GM12878 (cell line): ENCODE measurements at regions not wholly inside any gene's neighbourhood (a gene's known extent, or its start where the extent isn't known, plus 50 kb on each side); places are given as distances from the start of the nearest gene placed in this dataset.

Experiments used
- ATAC-seq: fragments of 200-7000 bp; cut with Tn5 transposase; 3 replicates; pipeline ENCODE4 v1.9.1; 2020; ENCODE audit warnings: mild to moderate bottlenecking, moderate library complexity
- BruUV-seq: library from RNA; stranded (reverse); fragments of 400-500 nt; replicated peaks from 2 replicates; lab custom pipeline; 2021; lab: Mats Ljungman, UMichigan
- CTCF ChIA-PET: fragments of 300-600 bp; sonication (Branson Sonifier 250); formaldehyde crosslinking; extraction: SDS; loops from one replicate; lab custom pipeline; 2021; ENCODE audit warnings: inconsistent platforms; lab: Yijun Ruan, JAX
- POLR2A ChIA-PET: fragments of 350-600 bp; formaldehyde crosslinking; extraction: SDS; loops from one replicate; lab custom pipeline; 2021; ENCODE audit warnings: inconsistent platforms; lab: Charles Lee
- RAD21 ChIA-PET: fragments of 300-600 bp; sonication (Branson Sonifier 250); formaldehyde crosslinking; loops from one replicate; lab custom pipeline; 2023; ENCODE audit warnings: antibody characterized with exemption; ENCODE audit not compliant: unreplicated experiment; lab: Charles Lee
- SMC1A ChIA-PET: fragments of 300-600 bp; sonication (Branson Sonifier 250); formaldehyde crosslinking; loops from one replicate; lab custom pipeline; 2023; ENCODE audit not compliant: unreplicated experiment, uncharacterized antibody; lab: Charles Lee
- DNase-seq: peaks from one replicate; pipeline ENCODE4 v3.0.0-alpha.2; 2011; ENCODE audit warnings: low read depth, low spot score
- FAIRE-seq: peaks from 3 replicates; lab custom pipeline; 2011; peaks lifted over from hg19 to GRCh38; lab: Jason Lieb, UNC
- H2AFZ ChIP-seq: 2 replicates; pipeline ENCODE4 v1.6.0; 2011; ENCODE audit warnings: low read depth, low read length, control low read depth; ENCODE audit not compliant: control insufficient read depth
- H3K27ac ChIP-seq: 2 replicates; pipeline ENCODE4 v1.5.1; 2011; ENCODE audit warnings: control low read depth; ENCODE audit not compliant: control insufficient read depth, insufficient read depth
- H3K27me3 ChIP-seq, 2 experiments: replicated peaks in 1 of 2; 2 replicates each; pipeline versions ENCODE4 v1.6.0 to v1.6.1; 2011; ENCODE audit warnings: low read length in 1 of 2; ENCODE audit not compliant: control insufficient read depth in 2 of 2, insufficient read depth in 2 of 2
- H3K36me3 ChIP-seq, 2 experiments: 2 replicates each; pipeline ENCODE4 v1.5.1; 2011; ENCODE audit warnings: low read length in 1 of 2; ENCODE audit not compliant: control insufficient read depth in 2 of 2, insufficient read depth in 2 of 2
- H3K4me1 ChIP-seq: 2 replicates; pipeline ENCODE4 v1.6.1; 2011; ENCODE audit warnings: mild to moderate bottlenecking, low read length, moderate library complexity, mixed read lengths; ENCODE audit not compliant: control insufficient read depth, insufficient read depth
- H3K4me2 ChIP-seq: 2 replicates; pipeline ENCODE4 v1.6.0; 2011; ENCODE audit warnings: control low read depth; ENCODE audit not compliant: control insufficient read depth, insufficient read depth
- H3K4me3 ChIP-seq: fragments of 200-600 bp; sonication (generic); 2 replicates; pipeline ENCODE4 v1.5.1; 2016
- H3K79me2 ChIP-seq: 2 replicates; pipeline ENCODE4 v1.6.0; 2011; ENCODE audit warnings: low read length; ENCODE audit not compliant: control insufficient read depth, insufficient read depth
- H3K9ac ChIP-seq: 2 replicates; pipeline ENCODE4 v1.8.0; 2011; ENCODE audit warnings: low read length, control low read depth, mixed read lengths; ENCODE audit not compliant: control insufficient read depth, insufficient read depth
- H3K9me3 ChIP-seq: replicated peaks from 3 replicates; pipeline ENCODE4 v1.5.1; 2011; ENCODE audit warnings: mild to moderate bottlenecking, low read length; ENCODE audit not compliant: control insufficient read depth, insufficient read depth
- H4K20me1 ChIP-seq: 2 replicates; pipeline ENCODE4 v1.6.0; 2011; ENCODE audit not compliant: control insufficient read depth, insufficient read depth
- ATF2 ChIP-seq: IDR thresholded peaks from 2 replicates; pipeline ENCODE4 v1.6.1; 2012; ENCODE audit warnings: low read length, inconsistent platforms
- BACH1 ChIP-seq: fragments of 450-650 bp; IDR thresholded peaks from 2 replicates; pipeline ENCODE4 v1.6.1; 2017; ENCODE audit warnings: mild to moderate bottlenecking, borderline replicate concordance
- CREM ChIP-seq: IDR thresholded peaks from 2 replicates; pipeline ENCODE4 v1.6.1; 2014; ENCODE audit warnings: antibody characterized with exemption, low read depth
- FOXK2 ChIP-seq: fragments of 450-650 bp; IDR thresholded peaks from 2 replicates; pipeline ENCODE4 v1.6.1; 2017; ENCODE audit warnings: mild to moderate bottlenecking, moderate library complexity
- HDGF ChIP-seq: fragments of 450-650 bp; IDR thresholded peaks from 2 replicates; pipeline ENCODE4 v1.6.1; 2016; ENCODE audit warnings: antibody characterized with exemption
- IRF4 ChIP-seq: IDR thresholded peaks from 2 replicates; pipeline ENCODE4 v1.6.1; 2011; ENCODE audit warnings: low read depth, low read length
- JUNB ChIP-seq: IDR thresholded peaks from 2 replicates; pipeline ENCODE4 v1.6.1; 2016; ENCODE audit warnings: antibody characterized with exemption, mild to moderate bottlenecking
- KDM1A ChIP-seq: fragments of 200-600 bp; sonication (generic); IDR thresholded peaks from 2 replicates; pipeline ENCODE4 v1.6.1; 2016; ENCODE audit warnings: borderline replicate concordance
- NFXL1 ChIP-seq: fragments of 450-650 bp; IDR thresholded peaks from 2 replicates; pipeline ENCODE4 v1.6.1; 2017; ENCODE audit warnings: antibody characterized with exemption, mild to moderate bottlenecking, borderline replicate concordance
- PRDM15 ChIP-seq: fragments of 450-650 bp; formaldehyde crosslinking; IDR thresholded peaks from 2 replicates; pipeline ENCODE4 v1.4.0; 2020; ENCODE audit warnings: mild to moderate bottlenecking, moderate library complexity
- RAD21 ChIP-seq: IDR thresholded peaks from 2 replicates; pipeline ENCODE4 v1.6.1; 2011; ENCODE audit warnings: mild to moderate bottlenecking, low read depth, low read length, moderate library complexity; ENCODE audit not compliant: insufficient read depth
- RCOR1 ChIP-seq: conservative IDR thresholded peaks from 2 replicates; pipeline ENCODE4 v1.6.1; 2012; ENCODE audit warnings: low read depth, low read length, improper control_type of control experiment
- STAT1 ChIP-seq: fragments of 450-650 bp; conservative IDR thresholded peaks from 2 replicates; pipeline ENCODE4 v1.6.1; 2014; ENCODE audit warnings: antibody characterized with exemption, mild to moderate bottlenecking
- SUZ12 ChIP-seq: fragments of 200-600 bp; sonication (generic); IDR thresholded peaks from one replicate; pipeline ENCODE4 v1.6.1; 2018; ENCODE audit warnings: antibody characterized with exemption, mild to moderate bottlenecking; ENCODE audit not compliant: unreplicated experiment
- TCF3 ChIP-seq: IDR thresholded peaks from 2 replicates; pipeline ENCODE4 v1.6.1; 2012; ENCODE audit warnings: low read depth, mild to moderate bottlenecking, low read length, borderline replicate concordance; ENCODE audit not compliant: insufficient read depth
- WGBS: methylation state at CpG from one replicate; pipeline ENCODE4 v1.1.6; 2016; ENCODE audit warnings: low lambda C conversion rate; ENCODE audit not compliant: insufficient replicate concordance, insufficient coverage; ENCODE audit errors: missing lambda C conversion rate; 5-methylcytosine and 5-hydroxymethylcytosine counted together
- in situ Hi-C: fragments of 300-500 bp; cut with MboI; formaldehyde crosslinking; loops from 9 replicates; pipeline ENCODE4 v1.14.3; 2018; ENCODE audit warnings: mixed read lengths
- intact Hi-C: fragments of 100-400 bp; cut with micrococcal nuclease; formaldehyde crosslinking; loops from one replicate; pipeline ENCODE4 v1.14.2; 2022; ENCODE audit not compliant: unreplicated experiment
- TF ChIP-seq, protein P1 (sequence below): fragments of 450-650 bp; IDR thresholded peaks from 2 replicates; pipeline ENCODE4 v1.6.1; 2018; ENCODE audit warnings: borderline replicate concordance, mild to moderate bottlenecking; ENCODE audit not compliant: partially characterized antibody

DNA sequence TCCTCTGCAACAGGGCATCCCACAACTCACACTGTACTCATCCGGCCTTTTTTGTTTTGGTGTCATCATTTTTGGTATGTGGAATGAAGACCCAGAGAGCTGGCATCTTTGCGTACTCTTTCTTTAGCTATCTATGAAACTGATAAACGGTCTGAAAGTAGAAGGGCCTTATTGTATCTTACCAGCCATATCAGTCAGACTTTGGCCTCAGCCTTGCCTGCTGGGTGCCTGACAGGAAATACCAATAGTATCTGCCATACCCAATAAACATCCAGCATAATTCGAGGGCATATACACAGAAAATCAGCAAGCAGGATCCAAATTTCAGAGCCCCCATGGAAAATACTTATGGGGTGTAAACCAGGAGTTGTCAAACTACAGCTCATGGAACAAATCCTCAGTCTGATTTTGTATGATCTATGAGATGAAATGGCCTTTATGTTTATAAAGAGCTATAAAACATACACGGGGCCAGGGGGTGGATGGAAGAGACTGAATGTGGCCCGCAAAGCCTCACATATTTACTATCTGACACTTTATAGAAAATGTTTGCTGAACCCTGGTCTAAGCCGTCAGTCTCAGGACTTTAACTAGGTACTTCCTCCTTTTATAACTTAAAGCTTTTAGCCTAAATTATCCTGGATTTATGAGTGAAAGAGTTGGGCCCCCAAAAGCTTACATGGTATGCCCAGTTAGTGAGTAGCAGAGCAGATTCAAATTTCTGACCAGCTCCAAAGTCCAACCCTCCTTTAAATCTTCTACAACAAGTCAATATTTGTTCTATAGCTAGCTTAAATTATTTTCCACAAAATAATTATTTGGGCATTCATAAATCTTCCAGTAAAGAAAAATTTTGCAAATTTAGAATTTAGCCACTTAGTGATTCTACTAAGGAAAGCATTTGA lies 308.0 kb upstream of the PUM3 start (continued):
- TF ChIP-seq PRDM15 (CRISPR knock-in tag) (no peak), BACH1 (no peak), HDGF (no peak), SUZ12 (no peak), JUNB (no peak)
- TF ChIP-seq, all 136 proteins: peak for 0

DNA sequence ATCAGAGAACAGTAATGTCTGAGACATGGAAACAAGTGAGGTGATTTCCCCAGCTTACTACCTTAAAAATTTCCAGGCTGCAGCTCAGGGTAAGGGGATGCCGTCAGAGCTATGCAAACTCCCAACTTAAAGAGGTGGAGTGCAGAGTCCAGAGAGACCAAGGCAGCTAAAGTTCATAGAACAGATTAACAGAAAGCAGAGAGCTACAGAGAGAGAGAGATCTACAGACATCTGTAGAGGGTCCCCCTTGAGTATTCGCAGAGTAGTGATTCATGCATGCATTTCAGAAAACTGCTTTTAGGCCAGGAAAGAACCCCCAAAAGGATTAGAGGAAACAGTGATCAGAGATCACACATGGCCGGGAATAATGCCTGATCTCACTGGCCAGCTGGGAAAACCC lies 306.2 kb upstream of the PUM3 start:
- no peaks in the 10 kb centered on the region for H4K20me1 ChIP-seq
- H3K9ac ChIP-seq, result no peak overlapping the region
- DNase-seq, result no peak
- RAD21 ChIA-PET, result no interaction called here
- H2AFZ ChIP-seq, result no peak overlapping the region
- H3K4me1 ChIP-seq, result no peaks in the 10 kb centered on the region
- POLR2A ChIA-PET, result interaction anchor here (0.5 kb wide), 1 partner anchor 304 kb away, joined by 4 read pairs; no protein-coding TSS in a partner anchor
- FAIRE-seq, result no peak
- H3K4me3 ChIP-seq, result no peak overlapping the region
- intact Hi-C loops, result no loop called here
- H3K9me3 ChIP-seq, result no peaks in the 10 kb centered on the region
- CTCF ChIA-PET, result no interaction called here
- H3K79me2 ChIP-seq, result no peaks in the 10 kb centered on the region
- H3K27me3 ChIP-seq, result no peaks in the 10 kb centered on the region
- WGBS, result 3% methylated on average over 3 of the region's 3 CpGs
- SMC1A ChIA-PET, result interaction anchor here (0.8 kb wide), 1 partner anchor 41 kb away, joined by 3 read pairs; no protein-coding TSS in a partner anchor
- no peak overlapping the region for H3K27ac ChIP-seq
- ATAC-seq, result no peak
- H3K4me2 ChIP-seq, result no peak overlapping the region
- H3K36me3 ChIP-seq, result no peaks in the 10 kb centered on the region
- no TSS peak for BruUV-seq
- in situ Hi-C loops, result no loop called here
- TF ChIP-seq TCF3, result no peak
- no peak for TF ChIP-seq STAT1
- no peak for TF ChIP-seq ATF2
- no peak for TF ChIP-seq CREM
- TF ChIP-seq IRF4, result no peak
- TF ChIP-seq RCOR1, result no peak
- no peak for TF ChIP-seq NFXL1
- TF ChIP-seq, protein P1, sequence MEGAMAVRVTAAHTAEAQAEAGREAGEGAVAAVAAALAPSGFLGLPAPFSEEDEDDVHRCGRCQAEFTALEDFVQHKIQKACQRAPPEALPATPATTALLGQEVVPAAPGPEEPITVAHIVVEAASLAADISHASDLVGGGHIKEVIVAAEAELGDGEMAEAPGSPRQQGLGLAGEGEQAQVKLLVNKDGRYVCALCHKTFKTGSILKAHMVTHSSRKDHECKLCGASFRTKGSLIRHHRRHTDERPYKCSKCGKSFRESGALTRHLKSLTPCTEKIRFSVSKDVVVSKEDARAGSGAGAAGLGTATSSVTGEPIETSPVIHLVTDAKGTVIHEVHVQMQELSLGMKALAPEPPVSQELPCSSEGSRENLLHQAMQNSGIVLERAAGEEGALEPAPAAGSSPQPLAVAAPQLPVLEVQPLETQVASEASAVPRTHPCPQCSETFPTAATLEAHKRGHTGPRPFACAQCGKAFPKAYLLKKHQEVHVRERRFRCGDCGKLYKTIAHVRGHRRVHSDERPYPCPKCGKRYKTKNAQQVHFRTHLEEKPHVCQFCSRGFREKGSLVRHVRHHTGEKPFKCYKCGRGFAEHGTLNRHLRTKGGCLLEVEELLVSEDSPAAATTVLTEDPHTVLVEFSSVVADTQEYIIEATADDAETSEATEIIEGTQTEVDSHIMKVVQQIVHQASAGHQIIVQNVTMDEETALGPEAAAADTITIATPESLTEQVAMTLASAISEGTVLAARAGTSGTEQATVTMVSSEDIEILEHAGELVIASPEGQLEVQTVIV, result no peak
- no peak for TF ChIP-seq FOXK2
- TF ChIP-seq KDM1A, result no peak
- TF ChIP-seq RAD21, result no peak
